ENCODE measurements at regions not wholly inside any gene's neighbourhood (a gene's known extent, or its start where the extent isn't known, plus 50 kb on each side); places are given as distances from the start of the nearest gene placed in this dataset.

GRCh38 chr20:50301165-50301564 is 110.5 kb downstream of the CEBPB start:
- DNase-seq (ENCODE audit: low spot score): no peak

- no peak for DNase-seq (ENCODE audit: low spot score)
These were observed 111.1 kb downstream of the CEBPB start for GRCh38 chr20:50301712-50302111.

GRCh38 chr20:50302341-50303057 is 111.9 kb downstream of the CEBPB start:
- DNase-seq (ENCODE audit: low spot score): no peak

- peak; percentile 38 for DNase-seq (ENCODE audit: low spot score)
These were observed 113.2 kb downstream of the CEBPB start for GRCh38 chr20:50303573-50304500.

- no peak for DNase-seq (ENCODE audit: low spot score)
These were observed 113.8 kb downstream of the CEBPB start for GRCh38 chr20:50304501-50304856.

- no peak for DNase-seq (ENCODE audit: low spot score)
These were observed 114.4 kb downstream of the CEBPB start for GRCh38 chr20:50304923-50305635.

- no peak for DNase-seq (ENCODE audit: low spot score)
These were observed 115.2 kb downstream of the CEBPB start for GRCh38 chr20:50305636-50306477.

GRCh38 chr20:50306478-50307423 is 116.1 kb downstream of the CEBPB start:
- no peak for DNase-seq (ENCODE audit: low spot score)

- no peak for DNase-seq (ENCODE audit: low spot score)
These were observed 117.5 kb downstream of the CEBPB start for GRCh38 chr20:50308166-50308512.

- no peak for DNase-seq (ENCODE audit: low spot score)
These were observed 118.1 kb downstream of the CEBPB start for GRCh38 chr20:50308513-50309279.

GRCh38 chr20:50309280-50309763 is 118.7 kb downstream of the CEBPB start:
- no peak for DNase-seq (ENCODE audit: low spot score)

GRCh38 chr20:50309764-50310672 is 119.4 kb downstream of the CEBPB start:
- no peak for DNase-seq (ENCODE audit: low spot score)

GRCh38 chr20:50310673-50311051 is 120.0 kb downstream of the CEBPB start:
- DNase-seq (ENCODE audit: low spot score): no peak

GRCh38 chr20:50311308-50312001 is 120.8 kb downstream of the CEBPB start:
- DNase-seq (ENCODE audit: low spot score): no peak

- no peak for DNase-seq (ENCODE audit: low spot score)
These were observed 121.5 kb downstream of the CEBPB start for GRCh38 chr20:50312002-50312681.

GRCh38 chr20:50312682-50313521 is 122.3 kb downstream of the CEBPB start:
- no peak for DNase-seq (ENCODE audit: low spot score)

- DNase-seq (ENCODE audit: low spot score): no peak
These were observed 122.8 kb downstream of the CEBPB start for GRCh38 chr20:50313522-50313820.
